B cell (primary cell): ENCODE measurements at regions not wholly inside any gene's neighbourhood (a gene's known extent, or its start where the extent isn't known, plus 50 kb on each side); places are given as distances from the start of the nearest gene placed in this dataset.

ENCODE experiments used
- ATAC-seq: fragments of 200-7000 bp; cut with Tn5 transposase; one replicate; pipeline ENCODE4 v1.10.0; 2021; ENCODE audit warnings: low read depth, mild to moderate bottlenecking, moderate number of reproducible peaks, moderate library complexity
- CTCF ChIA-PET: fragments of 350-600 bp; sonication (Branson Sonifier 250); formaldehyde crosslinking; loops from one replicate; lab custom pipeline; 2021; ENCODE audit warnings: antibody characterized with exemption, inconsistent platforms; lab: Charles Lee
- POLR2A ChIA-PET: fragments of 350-600 bp; sonication (Branson Sonifier 250); formaldehyde crosslinking; loops from one replicate; lab custom pipeline; 2021; ENCODE audit warnings: antibody characterized with exemption; lab: Charles Lee
- DNase-seq: peaks from one replicate; pipeline ENCODE4 v3.0.0; 2013
- H2AFZ ChIP-seq: 2 replicates; pipeline ENCODE4 v1.6.1; 2012; ENCODE audit warnings: mild to moderate bottlenecking, low read depth, low read length; ENCODE audit not compliant: insufficient read depth, poor library complexity, severe bottlenecking
- H3K27ac ChIP-seq, 2 donors: 1 replicate in 1 of 2; 2 replicates in 1 of 2; pipeline ENCODE4 v1.5.1; 2012 to 2013; ENCODE audit warnings: low read length in 2 of 2, mild to moderate bottlenecking in 2 of 2, moderate library complexity in 1 of 2
- H3K27me3 ChIP-seq, 4 experiments: fragments of 200-600 bp in 1 of 4; sonication (generic) in 1 of 4; replicated peaks in 1 of 4; 1 replicate in 2 of 4; 2 replicates in 2 of 4; pipeline versions ENCODE4 v1.6.1 to v1.7.0; 2013 to 2016; ENCODE audit warnings: low read length in 3 of 4, mild to moderate bottlenecking in 2 of 4, mixed read lengths in 1 of 4, moderate library complexity in 1 of 4; ENCODE audit not compliant: insufficient read depth in 4 of 4, control insufficient read depth in 3 of 4; ENCODE audit errors: control extremely low read depth in 1 of 4
- H3K36me3 ChIP-seq, 2 experiments: replicated peaks in 1 of 2; 1 replicate in 1 of 2; 2 replicates in 1 of 2; pipeline versions ENCODE4 v1.6.1 to v1.7.1; 2013; ENCODE audit warnings: low read length in 1 of 2; ENCODE audit not compliant: insufficient read depth in 2 of 2, control insufficient read depth in 1 of 2; ENCODE audit errors: control extremely low read depth in 1 of 2, extremely low read depth in 1 of 2
- H3K4me1 ChIP-seq, 2 donors: fragments of 200-600 bp in 1 of 2; sonication (generic) in 1 of 2; 1 replicate in 1 of 2; 2 replicates in 1 of 2; pipeline versions ENCODE4 v1.5.1 to v1.6.1; 2013 to 2017; ENCODE audit warnings: low read length in 2 of 2; ENCODE audit not compliant: control insufficient read depth in 2 of 2, insufficient read depth in 2 of 2
- H3K4me2 ChIP-seq: replicated peaks from 2 replicates; pipeline ENCODE3; 2012; ENCODE audit warnings: mild to moderate bottlenecking, low read depth, low read length; ENCODE audit not compliant: poor library complexity, severe bottlenecking
- H3K4me3 ChIP-seq, 5 experiments: fragments of 200-600 bp in 1 of 5; sonication (generic) in 1 of 5; 1 replicate in 3 of 5; 2 replicates in 2 of 5; pipeline versions ENCODE4 v1.5.1 to v1.7.0; 2011 to 2016; ENCODE audit warnings: low read length in 4 of 5, mild to moderate bottlenecking in 4 of 5, low read depth in 2 of 5, control low read depth in 1 of 5, moderate library complexity in 1 of 5; ENCODE audit not compliant: insufficient read depth in 1 of 5; ENCODE audit errors: control extremely low read depth in 1 of 5, extremely low read depth in 1 of 5
- H3K79me2 ChIP-seq: fragments of 200-600 bp; sonication (generic); one replicate; pipeline ENCODE4 v1.6.0; 2016; ENCODE audit warnings: low read length; ENCODE audit not compliant: control insufficient read depth, insufficient read depth
- H3K9ac ChIP-seq: fragments of 200-600 bp; sonication (generic); 2 replicates; pipeline ENCODE4 v1.6.1; 2017; ENCODE audit warnings: mild to moderate bottlenecking, low read length, moderate library complexity
- H3K9me3 ChIP-seq, 3 donors: one replicate each; pipeline versions ENCODE4 v1.6.1 to v1.7.1; 2013; ENCODE audit warnings: low read length in 2 of 3; ENCODE audit not compliant: control insufficient read depth in 2 of 3, insufficient read depth in 1 of 3; ENCODE audit errors: control extremely low read depth in 1 of 3
- H4K20me1 ChIP-seq: 2 replicates; pipeline ENCODE4 v1.6.0; 2012; ENCODE audit warnings: mild to moderate bottlenecking, low read length; ENCODE audit not compliant: insufficient read depth, control insufficient read depth, poor library complexity, severe bottlenecking
- H3K27ac Mint-ChIP-seq: one replicate; pipeline ENCODE4 v1.8.0; 2021; ENCODE audit warnings: mixed read lengths
- H3K27me3 Mint-ChIP-seq: one replicate; pipeline ENCODE4 v1.8.0; 2021; ENCODE audit warnings: mixed read lengths
- H3K4me1 Mint-ChIP-seq: one replicate; pipeline ENCODE4 v1.8.0; 2021; ENCODE audit warnings: mixed read lengths
- H3K4me3 Mint-ChIP-seq: one replicate; pipeline ENCODE4 v1.8.0; 2021; ENCODE audit warnings: mixed read lengths
- H3K9me3 Mint-ChIP-seq: one replicate; pipeline ENCODE4 v1.8.0; 2022; ENCODE audit warnings: mixed read lengths; ENCODE audit not compliant: insufficient read depth
- CTCF ChIP-seq: fragments of 200-600 bp; IDR thresholded peaks from one replicate; pipeline ENCODE4 v1.8.0; 2022; ENCODE audit warnings: antibody characterized with exemption, mild to moderate bottlenecking
- EZH2 ChIP-seq: IDR thresholded peaks from 2 replicates; pipeline ENCODE4 v1.6.1; 2012; ENCODE audit warnings: borderline replicate concordance, low read depth, mild to moderate bottlenecking, moderate library complexity, low read length; ENCODE audit not compliant: insufficient read depth, poor library complexity, severe bottlenecking
- WGBS: methylation state at CpG from one replicate; pipeline ENCODE4 v1.1.5; 2013; ENCODE audit warnings: missing lambda C conversion rate; ENCODE audit not compliant: insufficient coverage; 5-methylcytosine and 5-hydroxymethylcytosine counted together
- intact Hi-C: fragments of 100-400 bp; cut with micrococcal nuclease; formaldehyde crosslinking; loops from one replicate; pipeline ENCODE4 v1.10.0; 2022

- H3K9me3 Mint-ChIP-seq: peaks cover 9% of the 10 kb centered on the region
- ChIA-PET CTCF (no interaction called here), POLR2A (no interaction called here)
- Histone ChIP-seq H3K4me2 (no peak overlapping the region), H3K4me1 (no peaks in the 10 kb centered on the region), H2AFZ (no peak overlapping the region), H3K4me3 (no peak overlapping the region), H3K36me3 (no peaks in the 10 kb centered on the region), H3K27me3 (no peaks in the 10 kb centered on the region), H3K9ac (no peak overlapping the region), H3K79me2 (no peaks in the 10 kb centered on the region), H3K9me3 (peaks cover 0 to 8% (median 5%) of the 10 kb centered on the region in 3 donors), H3K27ac (no peak overlapping the region), H4K20me1 (no peaks in the 10 kb centered on the region)
- intact Hi-C loops: no loop called here
- no peak overlapping the region for H3K27ac Mint-ChIP-seq
- no peak overlapping the region for H3K4me3 Mint-ChIP-seq
- DNase-seq: no peak
- TF ChIP-seq CTCF (no peak), EZH2 (no peak)
- no peaks in the 10 kb centered on the region for H3K27me3 Mint-ChIP-seq
- no peaks in the 10 kb centered on the region for H3K4me1 Mint-ChIP-seq
- ATAC-seq: no peak
Observed at GRCh38 chr14:87430810-87431209, 562.2 kb downstream of the GALC start.

GRCh38 chr14:87430214-87430613 is 562.8 kb downstream of the GALC start:
- Mint-ChIP-seq H3K4me1 (no peaks in the 10 kb centered on the region), H3K27ac (no peak overlapping the region), H3K4me3 (no peak overlapping the region), H3K9me3 (peaks cover 11% of the 10 kb centered on the region), H3K27me3 (no peaks in the 10 kb centered on the region)
- H4K20me1 ChIP-seq: no peaks in the 10 kb centered on the region
- H3K27me3 ChIP-seq: no peaks in the 10 kb centered on the region
- no peak overlapping the region for H3K27ac ChIP-seq
- no peak overlapping the region for H3K9ac ChIP-seq
- peaks cover 0 to 8% (median 5%) of the 10 kb centered on the region in 3 donors for H3K9me3 ChIP-seq
- DNase-seq (no peak), ATAC-seq (no peak)
- POLR2A ChIA-PET: no interaction called here
- no peaks in the 10 kb centered on the region for H3K79me2 ChIP-seq
- no peak overlapping the region for H3K4me2 ChIP-seq
- CTCF ChIA-PET: no interaction called here
- no peak overlapping the region for H2AFZ ChIP-seq
- H3K36me3 ChIP-seq: no peaks in the 10 kb centered on the region
- intact Hi-C loops: no loop called here
- 98% methylated on average over 6 of the region's 7 CpGs for WGBS
- no peak for TF ChIP-seq CTCF
- no peak for TF ChIP-seq EZH2
- H3K4me3 ChIP-seq: no peak overlapping the region
- H3K4me1 ChIP-seq: no peaks in the 10 kb centered on the region
